Nephron progenitor cell (in vitro differentiated cells): ENCODE measurements at regions not wholly inside any gene's neighbourhood (a gene's known extent, or its start where the extent isn't known, plus 50 kb on each side); places are given as distances from the start of the nearest gene placed in this dataset.
A peak's percentile ranks its signal among the peaks of the same experiment; 100 is the strongest.
"Not testable (repeated sequence)": the region's sequence is repeated elsewhere in the genome, so short reads cannot be mapped to it uniquely, and the experiment has no call there.

Source experiments
- DNase-seq: peaks from one replicate; pipeline ENCODE4 v3.0.0; 2021
- H3K27ac Mint-ChIP-seq: 2 replicates; pipeline ENCODE4 v1.8.0; 2021; ENCODE audit warnings: mild to moderate bottlenecking, moderate library complexity, mixed read lengths
- H3K27me3 Mint-ChIP-seq: 2 replicates; pipeline ENCODE4 v1.8.0; 2021; ENCODE audit warnings: mild to moderate bottlenecking, low read depth, mixed read lengths; ENCODE audit not compliant: poor library complexity
- H3K36me3 Mint-ChIP-seq: 2 replicates; pipeline ENCODE4 v1.8.0; 2021; ENCODE audit warnings: low read depth, mixed read lengths
- H3K4me1 Mint-ChIP-seq: 2 replicates; pipeline ENCODE4 v1.8.0; 2021; ENCODE audit warnings: mixed read lengths
- H3K4me3 Mint-ChIP-seq: 2 replicates; pipeline ENCODE4 v1.8.0; 2021; ENCODE audit warnings: mild to moderate bottlenecking, moderate library complexity, mixed read lengths
- H3K9me3 Mint-ChIP-seq: 2 replicates; pipeline ENCODE4 v1.8.0; 2021; ENCODE audit warnings: mild to moderate bottlenecking, moderate library complexity, mixed read lengths
- TF ChIP-seq, protein P1 (sequence below): fragments of 200-600 bp; sonication (generic); IDR thresholded peaks from 2 replicates; pipeline ENCODE4 v1.5.0; 2021; ENCODE audit warnings: antibody characterized with exemption

DNA sequence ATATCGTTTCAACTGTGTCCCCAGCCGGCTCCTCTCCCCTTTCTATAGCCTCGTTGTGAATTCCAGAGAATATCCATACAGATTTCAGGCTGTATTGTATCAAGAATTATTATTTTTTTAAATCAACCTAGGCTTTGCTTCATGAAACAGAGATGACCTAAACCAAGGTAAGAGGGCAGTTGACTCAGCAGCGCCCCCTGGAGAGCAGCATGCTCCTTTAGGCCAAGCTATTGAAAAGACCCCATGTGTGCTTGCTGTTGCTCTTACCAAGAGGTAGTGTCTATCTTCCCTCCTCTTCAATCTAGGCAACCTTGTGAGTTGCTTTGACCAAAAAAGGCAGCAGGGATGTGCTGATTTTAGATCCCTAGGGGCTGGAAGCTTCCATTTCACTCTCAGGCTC, 426.7 kb upstream of the SMIM21 start:
- peaks cover 2% of the 10 kb centered on the region for H3K27me3 Mint-ChIP-seq
- H3K4me1 Mint-ChIP-seq, result no peaks in the 10 kb centered on the region
- no peak for DNase-seq

DNA sequence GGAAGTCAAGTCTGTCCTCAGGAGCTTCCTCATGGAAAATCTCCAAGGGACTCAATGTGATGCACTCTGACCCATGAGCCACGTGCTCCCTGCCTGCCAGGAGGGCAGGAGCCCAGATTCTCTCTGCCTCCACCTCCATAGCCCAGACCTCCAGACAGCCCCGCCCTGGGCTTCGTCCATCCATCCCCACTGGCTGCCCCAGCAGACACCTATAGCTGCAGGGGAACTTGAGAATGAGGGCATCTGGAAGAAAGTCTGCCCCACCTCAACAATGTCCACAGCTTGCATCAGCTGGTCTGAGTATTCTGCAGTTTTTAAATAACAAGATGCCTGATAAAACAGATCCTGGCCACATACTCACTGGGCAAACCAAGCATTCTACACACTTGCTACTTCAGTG, 418.8 kb upstream of the SMIM21 start:
- Mint-ChIP-seq H3K36me3 (peaks cover 5% of the 10 kb centered on the region), H3K4me1 (peaks cover 6% of the 10 kb centered on the region), H3K4me3 (peak overlapping the region; percentile 73), H3K9me3 (peaks cover 13% of the 10 kb centered on the region), H3K27ac (no peak overlapping the region), H3K27me3 (peaks cover 5% of the 10 kb centered on the region)
- DNase-seq, result no peak
- TF ChIP-seq, protein P1, sequence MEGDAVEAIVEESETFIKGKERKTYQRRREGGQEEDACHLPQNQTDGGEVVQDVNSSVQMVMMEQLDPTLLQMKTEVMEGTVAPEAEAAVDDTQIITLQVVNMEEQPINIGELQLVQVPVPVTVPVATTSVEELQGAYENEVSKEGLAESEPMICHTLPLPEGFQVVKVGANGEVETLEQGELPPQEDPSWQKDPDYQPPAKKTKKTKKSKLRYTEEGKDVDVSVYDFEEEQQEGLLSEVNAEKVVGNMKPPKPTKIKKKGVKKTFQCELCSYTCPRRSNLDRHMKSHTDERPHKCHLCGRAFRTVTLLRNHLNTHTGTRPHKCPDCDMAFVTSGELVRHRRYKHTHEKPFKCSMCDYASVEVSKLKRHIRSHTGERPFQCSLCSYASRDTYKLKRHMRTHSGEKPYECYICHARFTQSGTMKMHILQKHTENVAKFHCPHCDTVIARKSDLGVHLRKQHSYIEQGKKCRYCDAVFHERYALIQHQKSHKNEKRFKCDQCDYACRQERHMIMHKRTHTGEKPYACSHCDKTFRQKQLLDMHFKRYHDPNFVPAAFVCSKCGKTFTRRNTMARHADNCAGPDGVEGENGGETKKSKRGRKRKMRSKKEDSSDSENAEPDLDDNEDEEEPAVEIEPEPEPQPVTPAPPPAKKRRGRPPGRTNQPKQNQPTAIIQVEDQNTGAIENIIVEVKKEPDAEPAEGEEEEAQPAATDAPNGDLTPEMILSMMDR, result no peak

More for the DNA sequence above, 426.7 kb upstream of the SMIM21 start:
- peaks cover 8% of the 10 kb centered on the region for H3K9me3 Mint-ChIP-seq
- no peak overlapping the region for H3K27ac Mint-ChIP-seq
- no peaks in the 10 kb centered on the region for H3K36me3 Mint-ChIP-seq
- TF ChIP-seq, protein P1, result no peak
- no peak overlapping the region for H3K4me3 Mint-ChIP-seq

- Mint-ChIP-seq H3K9me3 (peaks cover 13% of the 10 kb centered on the region), H3K27ac (no peak overlapping the region), H3K27me3 (peaks cover 5% of the 10 kb centered on the region), H3K36me3 (peaks cover 5% of the 10 kb centered on the region), H3K4me3 (no peak overlapping the region), H3K4me1 (peaks cover 6% of the 10 kb centered on the region)
- TF ChIP-seq, protein P1, result no peak
- DNase-seq, result no peak
Measured at GRCh38 chr18:75845413-75845812, 417.9 kb upstream of the SMIM21 start.

DNA sequence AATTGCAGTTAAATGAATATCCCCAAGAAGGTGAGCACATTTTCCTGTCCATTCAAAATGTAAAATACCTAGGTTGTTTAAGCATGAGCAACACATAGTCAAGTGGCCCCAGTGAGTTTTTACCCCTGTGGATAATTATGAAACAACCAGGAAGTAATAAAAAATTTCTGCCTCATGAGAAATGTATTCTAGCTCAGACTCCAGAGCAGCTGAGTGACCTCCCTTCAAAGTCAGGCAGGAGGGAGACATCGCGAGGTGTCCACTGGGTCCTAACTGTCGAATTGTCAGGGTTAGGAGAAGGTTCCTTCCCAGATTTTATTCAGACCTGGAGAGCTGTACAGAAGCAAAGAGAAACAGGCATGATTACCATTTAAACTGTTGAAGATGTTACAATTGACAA, 416.6 kb upstream of the SMIM21 start:
- Mint-ChIP-seq H3K4me1 (peaks cover 6% of the 10 kb centered on the region), H3K27ac (no peak overlapping the region), H3K27me3 (peaks cover 5% of the 10 kb centered on the region), H3K36me3 (peaks cover 5% of the 10 kb centered on the region), H3K9me3 (peaks cover 13% of the 10 kb centered on the region), H3K4me3 (no peak overlapping the region)
- DNase-seq, result no peak
- TF ChIP-seq, protein P1, result no peak

DNA sequence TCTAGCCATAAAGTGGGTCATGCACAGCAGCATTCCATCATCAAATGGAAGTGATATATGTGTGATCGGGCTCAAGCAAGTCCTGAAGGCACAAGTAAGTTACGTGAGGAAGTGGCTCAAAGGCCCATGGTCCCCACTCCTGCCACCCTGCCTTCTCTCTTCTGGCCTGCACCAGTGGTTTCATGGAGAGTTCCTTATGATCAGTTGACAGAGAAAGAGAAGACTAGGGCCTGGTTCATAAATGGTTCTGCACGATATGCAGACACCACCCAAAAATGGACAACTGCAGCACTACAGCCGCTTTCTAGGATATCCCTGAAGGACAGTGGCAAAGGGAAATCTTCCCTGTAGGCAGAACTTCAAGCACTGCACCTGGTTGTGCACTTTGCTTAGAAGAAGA, 412.6 kb upstream of the SMIM21 start:
- Mint-ChIP-seq H3K9me3 (no peaks in the 10 kb centered on the region), H3K27me3 (peaks cover 12% of the 10 kb centered on the region)
- DNase-seq, result no peak

DNA sequence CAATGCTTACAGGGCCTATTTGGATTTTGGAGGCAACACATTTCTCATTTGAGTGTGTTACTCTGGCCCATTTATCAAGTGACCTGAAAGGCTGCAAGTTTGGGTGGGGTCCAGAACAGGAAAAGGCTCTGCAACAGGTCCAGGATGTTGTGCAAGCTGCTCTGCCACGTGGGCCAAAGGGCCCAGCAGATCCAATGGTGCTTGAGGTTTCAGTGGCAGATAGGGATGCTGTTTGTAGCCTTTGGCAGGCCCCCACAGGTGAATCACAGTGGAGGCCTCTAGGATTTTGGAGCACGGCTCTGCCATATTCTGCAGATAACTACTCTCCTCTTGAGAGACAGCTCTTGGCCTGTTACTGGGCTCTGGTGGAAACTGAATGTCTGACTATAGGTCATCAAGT, 412.2 kb upstream of the SMIM21 start:
- H3K9me3 Mint-ChIP-seq, H3K4me3 Mint-ChIP-seq, DNase-seq, H3K4me1 Mint-ChIP-seq, H3K36me3 Mint-ChIP-seq, H3K27ac Mint-ChIP-seq: not testable (repeated sequence)
- peaks cover 12% of the 10 kb centered on the region for H3K27me3 Mint-ChIP-seq

More for the DNA sequence above, 412.6 kb upstream of the SMIM21 start:
- Mint-ChIP-seq H3K4me1 (no peaks in the 10 kb centered on the region), H3K36me3 (peaks cover 5% of the 10 kb centered on the region), H3K4me3 (no peak overlapping the region), H3K27ac (no peak overlapping the region)
- TF ChIP-seq, protein P1, result no peak
